ENCODE measurements at regions not wholly inside any gene's neighbourhood (a gene's known extent, or its start where the extent isn't known, plus 50 kb on each side); places are given as distances from the start of the nearest gene placed in this dataset.

DNA sequence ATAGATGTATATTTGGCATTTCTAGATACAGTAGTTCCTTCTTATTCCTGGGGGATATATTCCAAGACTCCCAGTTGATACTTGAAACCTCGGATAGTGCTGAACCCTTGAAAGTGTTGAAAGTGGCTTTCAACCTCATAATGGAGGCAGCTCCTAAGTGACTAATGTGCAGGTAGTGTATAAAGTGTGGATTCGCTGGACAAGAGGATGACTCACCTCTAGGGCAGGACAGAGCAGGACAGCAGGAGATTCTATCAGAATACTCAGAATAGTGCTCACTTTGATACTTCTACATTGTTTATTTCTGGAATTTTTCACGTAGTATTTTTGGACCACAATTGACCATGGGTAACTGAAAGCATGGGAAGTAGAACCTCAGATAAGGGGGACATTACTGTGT, 1138.9 kb upstream of the WWC1 start:
- FAIRE-seq, result no peak

More for the DNA sequence above, 1138.9 kb upstream of the WWC1 start:
- in situ Hi-C loops (cut with MboI) (no loop called here), intact Hi-C loops (cut with micrococcal nuclease; ENCODE audit: unreplicated experiment) (no loop called here)
- H3K4me3 ChIP-seq, result no peak overlapping the region
- H2AFZ ChIP-seq (ENCODE audit: control insufficient read depth, low read depth, low read length), result no peak overlapping the region
- H3K36me3 ChIP-seq (ENCODE audit: control insufficient read depth in 2 of 2, insufficient read depth in 2 of 2, low read length in 1 of 2), result no peaks in the 10 kb centered on the region
- H4K20me1 ChIP-seq (ENCODE audit: control insufficient read depth, insufficient read depth), result no peaks in the 10 kb centered on the region
- H3K27ac ChIP-seq (ENCODE audit: control insufficient read depth, insufficient read depth), result no peak overlapping the region
- ChIA-PET CTCF (no interaction called here), RAD21 (ENCODE audit: unreplicated experiment) (no interaction called here), POLR2A (no interaction called here), SMC1A (ENCODE audit: uncharacterized antibody, unreplicated experiment) (no interaction called here)
- no peaks in the 10 kb centered on the region for H3K4me1 ChIP-seq (ENCODE audit: control insufficient read depth, insufficient read depth, low read length)
- H3K9ac ChIP-seq (ENCODE audit: control insufficient read depth, insufficient read depth, low read length), result no peak overlapping the region
- TF ChIP-seq PRDM15 (CRISPR knock-in tag; IDR thresholded peaks at IDR 0.05) (no peak), PBX3 (IDR thresholded peaks at IDR 0.05; ENCODE audit: insufficient replicate concordance, low read depth, low read length) (no peak)
- no peaks in the 10 kb centered on the region for H3K79me2 ChIP-seq (ENCODE audit: control insufficient read depth, insufficient read depth, low read length)
- no peak for DNase-seq (ENCODE audit: low read depth, low spot score)
- no peak overlapping the region for H3K4me2 ChIP-seq (ENCODE audit: control insufficient read depth, insufficient read depth)
- WGBS (ENCODE audit: insufficient coverage, insufficient replicate concordance, low lambda C conversion rate, missing lambda C conversion rate), result 8% methylated on average over 3 of the region's 3 CpGs
- BruUV-seq (replicated peaks), result no TSS peak
- H3K27me3 ChIP-seq (replicated peaks in 1 of 2; ENCODE audit: control insufficient read depth in 2 of 2, insufficient read depth in 2 of 2, low read length in 1 of 2), result no peaks in the 10 kb centered on the region
- no peak for ATAC-seq
- H3K9me3 ChIP-seq (replicated peaks; ENCODE audit: control insufficient read depth, insufficient read depth, low read length), result no peaks in the 10 kb centered on the region

Data from GM12878 (cell line).